ENCODE measurements at regions not wholly inside any gene's neighbourhood (a gene's known extent, or its start where the extent isn't known, plus 50 kb on each side); places are given as distances from the start of the nearest gene placed in this dataset.
A peak's percentile ranks its signal among the peaks of the same experiment; 100 is the strongest.

DNA sequence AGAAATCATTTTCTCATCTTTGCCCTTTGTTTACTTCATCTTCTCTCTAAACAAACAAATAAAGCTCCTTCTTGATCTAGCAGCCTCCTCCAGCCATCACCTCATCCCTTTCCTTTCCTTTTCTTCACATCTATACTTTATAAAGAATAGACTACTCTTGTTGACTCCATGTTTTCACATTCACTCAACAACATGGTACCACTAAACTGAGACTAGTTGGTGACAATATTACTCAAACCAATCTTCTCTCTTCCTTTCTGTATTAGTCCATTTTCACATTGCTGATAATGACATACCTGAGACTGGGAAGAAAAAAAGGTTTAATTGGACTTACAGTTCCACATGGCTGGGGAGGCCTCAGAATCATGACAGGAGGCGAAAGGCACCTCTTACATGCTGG lies 324.7 kb downstream of the SOX2 start:
- DNase-seq, result no peak
- intact Hi-C loops (cut with DNase I), result no loop called here
- no peak for ATAC-seq

DNA sequence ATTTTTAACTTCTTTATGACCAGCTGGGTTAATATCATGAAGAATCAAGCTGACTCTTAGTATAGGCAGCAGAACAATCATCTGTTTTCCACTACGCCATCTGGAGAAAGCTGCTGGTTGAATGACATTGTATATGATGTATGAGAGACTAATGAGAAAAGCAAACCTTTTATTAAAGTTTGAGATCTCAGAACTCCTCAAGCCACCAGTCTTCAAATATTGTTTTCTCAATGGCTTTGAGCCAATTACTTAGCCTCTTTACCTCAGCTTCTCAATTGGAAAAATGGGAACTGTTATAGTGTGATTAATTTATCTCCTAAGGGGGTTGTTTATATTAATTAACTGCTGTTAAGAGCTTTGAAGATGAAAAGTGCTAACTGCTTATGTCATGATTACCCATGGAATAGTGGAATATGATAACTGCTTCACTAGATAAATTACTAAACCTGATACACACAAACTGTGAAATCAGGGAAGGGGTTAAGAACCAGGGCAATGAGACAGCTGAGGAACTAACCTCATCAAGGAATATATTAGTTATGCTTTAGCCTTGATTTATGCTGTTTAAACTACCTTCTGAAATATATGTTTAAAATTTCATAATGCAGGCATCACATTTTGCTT lies 330.1 kb downstream of the SOX2 start:
- DNase-seq (no peak), ATAC-seq (no peak)
- intact Hi-C loops (cut with DNase I), result no loop called here

DNA sequence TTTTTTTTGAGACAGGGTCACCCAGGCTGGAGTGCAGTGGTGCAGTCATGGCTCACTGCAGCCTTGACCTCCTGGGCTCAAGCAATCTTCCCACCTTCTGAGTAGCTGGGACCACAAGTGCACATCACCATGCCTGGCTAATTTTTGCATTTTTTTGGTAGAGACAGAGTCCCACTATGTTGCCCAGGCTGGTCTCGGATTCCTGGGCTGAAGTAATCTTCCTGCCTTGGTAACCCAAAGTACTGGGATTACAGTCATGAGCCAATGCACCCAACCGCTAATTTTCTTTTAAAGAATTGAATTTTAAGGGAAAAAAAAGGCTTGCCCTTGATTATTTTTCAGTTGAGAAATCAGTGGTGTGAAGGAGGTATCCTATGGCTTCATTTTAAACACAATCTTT lies 334.0 kb downstream of the SOX2 start:
- DNase-seq, result no peak
- intact Hi-C loops (cut with DNase I), result no loop called here
- ATAC-seq, result no peak

DNA sequence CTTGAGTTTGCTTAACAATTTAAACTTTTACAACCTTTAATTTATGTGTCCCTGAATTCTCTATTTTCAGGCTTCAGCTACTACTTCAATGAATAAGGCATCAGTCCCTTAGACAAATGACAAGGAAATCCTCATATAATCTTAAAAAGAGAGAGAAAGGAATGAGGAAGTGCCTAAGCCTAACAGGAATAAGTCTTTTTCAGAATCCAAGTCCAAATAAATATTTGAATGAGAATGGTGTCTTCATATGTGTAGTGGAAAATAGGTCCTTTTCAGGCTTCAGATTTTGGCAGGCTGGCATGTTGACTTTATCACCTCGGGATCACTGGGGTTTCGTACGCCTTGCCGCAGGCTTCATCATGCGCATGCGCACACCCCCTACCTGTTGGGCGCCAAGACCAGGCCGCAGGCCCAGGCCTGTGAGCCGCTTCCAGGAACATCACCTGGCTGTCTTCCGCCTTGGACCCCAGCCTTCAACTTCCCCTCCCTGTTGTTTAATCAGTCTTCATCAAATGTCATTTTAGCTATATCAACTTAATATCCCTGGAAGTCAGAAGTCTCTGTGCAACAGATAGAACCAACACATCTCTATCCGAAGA lies 334.5 kb downstream of the SOX2 start:
- intact Hi-C loops (cut with DNase I), result no loop called here
- DNase-seq (no peak), ATAC-seq (no peak)

DNA sequence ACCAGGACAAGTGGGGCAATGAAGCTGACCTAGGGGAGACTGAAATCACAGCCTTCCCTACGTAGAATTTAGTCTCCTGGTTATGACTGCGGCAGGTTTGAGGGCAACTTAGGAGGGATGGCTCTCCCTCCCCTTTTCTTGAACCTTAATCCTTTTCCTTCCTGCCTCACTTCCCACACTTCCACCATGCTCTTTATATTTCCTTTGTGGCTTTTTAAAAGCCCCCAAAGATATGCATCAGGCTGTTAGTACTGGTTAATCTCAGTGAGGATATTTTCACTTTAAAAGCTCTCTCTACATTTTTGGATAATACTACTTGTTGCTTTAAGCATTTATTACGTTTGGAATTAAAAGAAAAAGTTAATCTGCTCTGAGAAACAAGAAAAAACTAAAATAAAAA lies 339.2 kb downstream of the SOX2 start:
- no peak for DNase-seq
- intact Hi-C loops (cut with DNase I), result no loop called here
- ATAC-seq, result no peak

DNA sequence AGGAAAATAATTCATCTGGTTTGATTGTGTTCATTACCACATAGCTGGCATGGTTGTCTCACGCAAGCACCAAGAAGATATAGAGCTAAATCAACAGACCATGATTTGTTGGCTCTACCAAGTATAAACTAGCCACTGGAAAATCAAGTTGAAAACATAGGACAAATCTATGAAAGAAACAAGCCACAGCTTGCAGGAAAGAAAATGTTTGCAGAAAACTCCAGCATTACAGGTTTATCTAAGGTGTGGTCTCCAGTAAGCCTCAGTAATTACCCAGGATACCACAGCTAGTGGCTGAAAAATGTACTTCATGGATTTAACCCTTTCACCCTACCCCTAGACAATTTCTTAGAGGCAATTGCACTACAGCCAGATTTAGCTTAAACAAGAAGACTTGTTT lies 340.6 kb downstream of the SOX2 start:
- intact Hi-C loops (cut with DNase I), result no loop called here
- ATAC-seq (no peak), DNase-seq (no peak)

DNA sequence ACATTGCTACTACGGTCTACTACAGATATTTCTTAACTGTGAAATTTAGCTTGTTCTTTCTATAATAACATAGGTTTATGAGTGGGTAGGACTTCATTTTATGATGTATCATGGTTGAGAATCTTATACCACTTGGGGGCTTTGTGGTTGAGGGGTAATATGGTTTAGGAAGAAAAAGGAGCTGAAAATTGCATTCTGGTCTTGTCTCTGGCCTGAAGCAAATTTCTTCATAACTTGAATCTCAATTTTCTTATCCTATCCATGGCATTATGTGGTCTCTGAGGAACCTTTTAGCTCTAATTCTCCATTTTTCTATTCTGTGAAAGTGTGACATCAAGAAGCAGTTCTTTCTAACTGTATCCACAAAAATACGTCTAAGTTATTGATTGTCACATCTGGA lies 341.0 kb downstream of the SOX2 start:
- DNase-seq (no peak), ATAC-seq (no peak)
- intact Hi-C loops (cut with DNase I), result no loop called here

DNA sequence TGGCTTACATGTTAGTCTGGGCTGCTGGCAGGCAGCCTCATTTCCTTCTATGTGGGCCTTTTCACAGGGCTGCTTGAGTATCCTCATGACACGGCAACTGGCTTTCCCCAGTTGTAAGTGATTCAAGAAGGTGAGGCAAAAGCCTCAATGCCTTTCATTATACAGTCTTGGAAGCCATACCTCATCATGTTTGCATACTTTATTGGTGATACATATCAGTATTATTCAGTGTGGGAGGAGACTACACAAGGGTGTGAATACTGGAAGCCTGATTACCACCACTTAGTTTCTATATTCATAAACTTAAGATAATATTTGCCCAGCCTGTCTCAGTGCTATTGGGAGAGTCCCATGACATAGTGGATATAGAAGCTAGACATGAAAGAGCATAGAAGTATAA lies 346.8 kb downstream of the SOX2 start:
- intact Hi-C loops (cut with DNase I), result no loop called here
- DNase-seq (no peak), ATAC-seq (no peak)

DNA sequence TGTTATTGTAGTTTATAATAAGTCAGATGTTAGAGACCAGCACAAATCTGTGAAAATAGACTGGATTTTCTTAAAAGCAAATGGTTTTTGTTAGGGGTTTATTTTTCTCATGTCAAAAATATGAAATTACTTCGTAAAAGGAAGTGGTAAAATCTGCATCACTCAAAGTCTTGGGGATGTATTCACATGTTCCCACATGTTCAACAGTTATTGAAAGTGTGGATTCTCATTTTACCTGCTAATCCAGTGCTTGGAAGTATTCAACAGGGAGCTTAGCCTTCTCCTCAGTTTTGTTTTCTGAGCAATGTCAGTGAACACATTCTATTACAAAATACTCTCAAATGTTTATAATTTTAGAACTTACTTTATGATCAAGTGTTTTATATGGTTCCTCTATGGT lies 352.0 kb downstream of the SOX2 start:
- intact Hi-C loops (cut with DNase I), result no loop called here
- DNase-seq (no peak), ATAC-seq (no peak)

DNA sequence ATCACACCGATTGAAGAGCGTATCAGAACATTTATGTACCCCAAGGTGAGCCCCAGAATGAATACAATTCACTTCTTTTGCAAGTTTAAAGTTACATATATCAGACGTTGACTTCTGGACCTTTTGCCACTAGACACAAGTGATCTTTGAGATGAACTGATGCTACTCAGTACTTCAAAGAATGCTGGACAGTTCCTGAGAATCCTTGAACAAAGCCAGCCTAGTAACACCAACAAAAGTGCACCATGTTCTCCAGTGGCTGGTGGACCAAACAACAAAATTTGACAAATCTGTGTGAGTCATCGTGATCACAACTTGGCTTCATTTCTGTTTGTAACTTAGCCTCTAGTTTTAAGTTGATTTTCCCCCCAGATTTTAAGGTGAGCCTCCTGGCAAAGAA lies 355.7 kb downstream of the SOX2 start:
- DNase-seq (no peak), ATAC-seq (no peak)
- intact Hi-C loops (cut with DNase I), result no loop called here

DNA sequence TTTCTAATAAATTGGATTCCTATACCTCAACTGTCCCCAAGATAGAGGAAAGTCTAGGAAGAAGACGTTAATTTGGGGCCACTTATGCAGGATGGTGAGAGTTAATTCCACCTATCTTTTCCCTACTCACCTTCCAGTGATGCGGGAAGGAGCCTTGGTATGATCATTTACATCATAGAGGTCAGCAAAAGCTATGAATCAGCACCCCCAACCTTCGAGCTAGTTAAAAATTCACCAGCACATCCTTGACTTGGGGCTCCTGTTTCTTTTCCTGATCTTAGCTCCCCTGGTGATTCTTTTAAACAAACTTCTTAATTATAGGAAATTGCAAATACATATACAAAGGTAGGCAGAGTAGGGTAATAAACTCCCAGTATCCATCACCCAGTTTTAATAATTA lies 366.6 kb downstream of the SOX2 start:
- no peak for DNase-seq
- no peak for ATAC-seq
- intact Hi-C loops (cut with DNase I), result no loop called here

DNA sequence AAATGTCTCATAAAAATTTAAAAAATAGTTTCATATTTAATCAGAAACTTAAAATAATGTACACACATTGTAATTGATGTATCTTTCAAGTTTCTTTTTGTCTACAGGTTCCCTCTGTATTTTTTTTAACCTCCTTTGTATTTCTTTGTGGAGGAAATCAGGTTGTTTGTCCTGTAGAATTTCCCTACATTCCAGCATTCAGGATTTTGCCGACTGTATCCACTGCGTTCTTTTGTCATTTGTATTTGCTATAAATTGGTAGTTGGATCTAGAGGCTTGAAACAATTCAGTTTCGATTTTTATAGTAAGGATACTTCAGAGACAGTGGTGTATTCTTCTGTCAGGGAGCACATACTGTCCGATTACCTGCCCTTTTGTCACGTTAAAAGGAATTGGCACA lies 367.2 kb downstream of the SOX2 start:
- intact Hi-C loops (cut with DNase I), result no loop called here
- ATAC-seq (no peak), DNase-seq (no peak)

DNA sequence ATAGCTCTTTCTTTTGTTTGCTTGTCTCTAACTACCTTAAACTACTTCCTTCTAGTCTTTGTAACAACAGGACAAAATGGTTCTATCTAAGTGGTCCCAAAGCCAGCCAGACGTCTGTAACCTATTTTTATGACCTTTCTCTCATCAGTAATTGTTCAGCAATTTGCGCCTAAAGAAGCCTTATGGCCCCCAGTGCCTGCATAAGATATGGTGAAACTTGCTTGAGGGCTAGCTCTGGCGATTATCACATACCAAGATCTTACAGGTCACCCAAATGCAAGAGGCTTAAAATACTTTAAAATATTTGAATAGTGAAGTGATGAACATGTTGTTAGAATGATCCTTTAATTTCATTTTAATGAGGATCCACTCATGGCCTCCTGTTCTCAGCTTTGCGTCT lies 369.4 kb downstream of the SOX2 start:
- intact Hi-C loops (cut with DNase I), result no loop called here
- ATAC-seq (no peak), DNase-seq (no peak)

DNA sequence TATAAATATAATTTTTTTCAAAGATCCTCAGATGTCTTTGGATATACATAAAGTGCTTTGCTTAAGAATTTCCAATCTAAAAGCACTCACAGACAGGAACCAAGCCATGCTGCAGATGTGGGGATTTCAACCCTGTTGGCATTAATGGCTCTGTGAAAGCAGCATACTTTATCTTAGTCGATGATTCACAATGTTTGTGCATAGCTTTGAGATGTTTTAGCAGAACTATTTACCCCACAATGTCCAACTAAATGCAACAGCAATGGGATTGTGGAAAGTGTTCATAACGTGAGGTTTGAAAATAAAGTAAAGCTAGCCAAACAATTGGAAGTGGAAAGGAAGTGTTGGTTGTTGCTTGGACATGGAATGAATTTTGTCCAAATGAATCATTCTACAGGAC lies 371.4 kb downstream of the SOX2 start:
- no peak for DNase-seq
- intact Hi-C loops (cut with DNase I), result no loop called here
- ATAC-seq, result no peak

DNA sequence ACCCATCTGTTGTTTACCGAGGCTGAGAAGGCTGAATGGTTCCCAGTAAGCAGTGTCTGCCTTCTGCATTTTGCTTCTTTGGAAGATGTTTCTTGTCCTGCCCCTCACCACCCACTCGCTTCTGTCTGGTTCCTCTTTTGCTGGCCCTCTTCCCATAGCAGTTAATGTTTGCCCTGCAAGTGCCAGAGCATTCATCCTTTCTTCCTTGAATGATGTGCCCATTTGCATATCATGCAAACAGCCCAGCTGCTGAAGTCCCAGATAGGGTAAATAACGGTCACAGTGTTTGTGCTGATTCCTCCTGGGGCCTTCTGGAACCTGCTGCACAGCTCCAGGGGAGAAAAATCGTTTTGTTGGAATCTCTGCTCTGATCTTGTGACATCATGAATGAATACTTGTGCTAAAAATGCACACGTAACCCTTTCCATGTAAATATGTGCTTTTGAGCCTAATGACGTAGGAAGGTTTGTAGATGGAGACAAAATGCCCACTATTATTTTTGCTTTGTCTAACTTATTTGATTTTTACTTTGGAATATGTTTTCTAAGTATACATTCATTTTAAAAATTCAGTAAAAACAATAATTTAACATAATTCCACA lies 381.0 kb downstream of the SOX2 start:
- no peak for DNase-seq
- intact Hi-C loops (cut with DNase I), result no loop called here
- ATAC-seq, result peak in 1 of 2 donors; percentile 41

DNA sequence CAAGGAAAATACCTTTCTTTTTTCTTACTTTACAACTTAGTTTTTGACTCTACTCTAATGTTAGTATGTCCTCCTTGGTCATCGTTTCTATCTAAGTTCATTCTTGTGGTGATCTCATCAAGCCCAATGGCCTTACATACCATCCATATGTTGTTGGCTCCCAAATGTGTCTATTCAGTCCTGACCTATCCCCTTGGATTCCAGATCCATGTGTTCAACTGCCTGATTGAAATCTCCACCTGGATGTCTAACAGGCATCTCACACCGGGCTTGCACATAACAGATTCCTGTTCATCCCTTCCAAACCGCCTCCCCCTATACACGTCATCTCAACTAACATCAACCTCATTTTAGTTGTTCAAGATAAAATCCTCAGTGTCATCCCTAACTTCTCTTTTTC lies 382.6 kb downstream of the SOX2 start:
- ATAC-seq (no peak), DNase-seq (no peak)
- intact Hi-C loops (cut with DNase I), result no loop called here

DNA sequence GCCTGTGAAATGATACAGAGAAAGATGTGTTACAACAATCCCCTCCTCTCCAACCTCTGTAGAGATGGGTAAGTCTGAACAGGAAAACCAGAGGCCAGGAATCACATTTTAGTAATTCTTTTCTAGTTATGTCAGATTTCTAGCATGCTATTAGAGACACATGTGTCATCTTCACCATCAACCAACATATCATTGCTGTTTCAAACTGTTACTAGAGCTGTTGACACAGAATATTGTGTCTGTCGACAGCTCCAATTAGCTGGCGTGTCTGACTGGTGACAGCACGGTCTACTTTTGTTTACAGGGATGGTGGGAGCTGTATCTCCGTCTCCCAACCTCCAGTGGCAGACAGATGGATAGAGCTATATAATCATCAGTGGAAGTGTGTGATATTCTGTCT lies 393.2 kb downstream of the SOX2 start:
- DNase-seq (no peak), ATAC-seq (no peak)
- intact Hi-C loops (cut with DNase I), result no loop called here

DNA sequence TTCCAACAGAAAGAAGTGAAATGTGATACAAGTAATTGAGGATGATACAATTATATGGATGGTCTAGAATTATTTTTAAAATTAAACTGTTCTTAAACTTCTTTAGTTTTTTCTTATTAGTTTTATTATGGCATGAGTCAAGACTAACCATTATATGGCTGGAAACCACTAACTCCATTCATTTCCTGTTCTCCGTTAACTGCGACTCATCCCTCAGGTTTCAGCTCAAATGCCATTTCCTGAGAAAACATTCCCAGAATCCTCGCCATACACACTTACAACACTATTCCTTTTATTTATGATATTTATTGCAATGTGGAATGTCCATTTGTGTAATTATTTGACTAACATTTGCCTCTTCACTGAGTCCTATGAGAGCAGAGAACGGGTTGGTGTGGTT lies 394.1 kb downstream of the SOX2 start:
- ATAC-seq (no peak), DNase-seq (no peak)
- intact Hi-C loops (cut with DNase I), result no loop called here

DNA sequence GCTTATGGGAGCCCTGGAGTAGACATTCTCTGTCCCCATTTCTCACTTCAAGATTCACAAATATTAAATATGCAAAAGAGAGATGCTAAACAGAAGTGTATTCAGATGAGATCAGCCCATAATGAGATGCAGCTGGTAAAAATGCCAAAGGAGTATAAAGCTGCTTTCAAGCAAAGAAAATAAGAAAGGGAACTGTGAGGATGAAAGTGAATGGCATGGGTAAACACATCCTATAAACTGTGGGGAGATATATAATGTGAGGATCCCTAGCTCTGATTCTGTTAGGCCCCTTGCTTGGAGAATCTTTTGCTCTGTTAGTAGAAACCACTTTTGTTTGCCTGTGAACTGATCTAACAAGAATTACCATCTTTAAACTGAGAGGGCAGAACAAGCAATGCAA lies 396.6 kb downstream of the SOX2 start:
- DNase-seq, result no peak
- ATAC-seq, result no peak
- intact Hi-C loops (cut with DNase I), result no loop called here

DNA sequence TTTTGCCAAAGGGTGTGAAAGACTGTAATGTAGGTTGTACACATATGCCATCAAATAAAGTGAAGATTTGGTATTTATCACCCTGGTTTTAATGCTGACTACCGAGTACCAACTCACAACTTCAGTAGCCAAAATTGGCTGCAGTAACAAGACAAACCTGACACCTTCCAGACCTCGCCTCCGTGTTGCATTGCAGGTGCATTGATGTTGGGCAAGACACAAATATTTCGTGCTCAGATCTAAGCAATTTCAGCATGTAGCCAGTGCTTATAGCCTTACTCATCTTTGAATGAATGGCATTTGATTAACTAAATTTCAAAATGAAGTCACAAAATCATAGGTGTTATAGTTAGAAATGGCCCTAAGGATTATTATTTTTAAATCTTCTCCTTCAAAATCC lies 400.2 kb downstream of the SOX2 start:
- no peak for ATAC-seq
- intact Hi-C loops (cut with DNase I), result no loop called here
- no peak for DNase-seq

DNA sequence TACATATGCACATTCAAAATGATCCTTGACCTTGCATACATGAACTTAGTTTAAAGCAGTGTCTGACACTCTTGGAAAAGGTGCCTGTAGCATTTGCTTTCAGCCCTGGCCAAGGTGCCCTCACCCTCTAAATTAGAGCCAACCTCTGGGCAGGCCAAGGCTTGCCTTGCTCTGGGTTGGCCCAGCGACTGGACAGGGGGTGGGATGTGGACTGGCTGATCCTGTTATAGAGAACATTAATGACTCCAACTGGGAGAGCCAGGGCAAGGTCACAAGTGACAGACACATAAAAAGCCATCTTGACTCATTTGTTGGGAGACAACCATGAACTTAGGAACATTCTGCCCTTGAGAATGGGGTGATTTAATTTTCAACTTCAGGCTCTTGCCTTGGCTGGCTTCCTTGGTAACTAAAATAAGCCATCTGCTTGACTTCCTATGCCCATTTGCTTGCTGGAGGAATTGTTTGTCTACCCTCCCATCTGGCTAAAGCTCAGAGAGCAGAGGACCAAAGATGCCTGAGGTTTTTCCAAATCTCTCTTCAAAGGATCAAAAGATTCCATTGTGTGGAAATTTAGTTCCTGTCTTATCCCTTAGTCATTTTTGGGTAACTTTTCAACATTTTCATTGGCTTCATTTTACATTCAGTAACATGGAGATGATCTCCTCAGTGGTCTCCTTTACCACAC lies 403.7 kb downstream of the SOX2 start:
- no peak for ATAC-seq

More for the DNA sequence above, 403.7 kb downstream of the SOX2 start:
- intact Hi-C loops (cut with DNase I), result no loop called here
- DNase-seq, result no peak
